Endothelial cell (in vitro differentiated cells): ENCODE measurements at regions not wholly inside any gene's neighbourhood (a gene's known extent, or its start where the extent isn't known, plus 50 kb on each side); places are given as distances from the start of the nearest gene placed in this dataset.

ENCODE experiments used
- DNase-seq: peaks from one replicate; pipeline ENCODE4 v3.0.0; 2021; ENCODE audit warnings: low spot score
- H3K27ac Mint-ChIP-seq: one replicate; pipeline ENCODE4 v1.8.0; 2021; ENCODE audit warnings: mixed read lengths, inconsistent platforms; ENCODE audit not compliant: unreplicated experiment
- H3K27me3 Mint-ChIP-seq: one replicate; pipeline ENCODE4 v1.8.0; 2021; ENCODE audit warnings: mild to moderate bottlenecking, moderate library complexity, mixed read lengths, inconsistent platforms; ENCODE audit not compliant: unreplicated experiment
- H3K36me3 Mint-ChIP-seq: one replicate; pipeline ENCODE4 v1.8.0; 2021; ENCODE audit warnings: mild to moderate bottlenecking, low read depth, mixed read lengths, inconsistent platforms; ENCODE audit not compliant: unreplicated experiment
- H3K4me1 Mint-ChIP-seq: one replicate; pipeline ENCODE4 v1.8.0; 2021; ENCODE audit warnings: mild to moderate bottlenecking, mixed read lengths, inconsistent platforms; ENCODE audit not compliant: unreplicated experiment
- H3K4me3 Mint-ChIP-seq: one replicate; pipeline ENCODE4 v1.8.0; 2021; ENCODE audit warnings: mild to moderate bottlenecking, mixed read lengths, inconsistent platforms; ENCODE audit not compliant: unreplicated experiment
- H3K9me3 Mint-ChIP-seq: one replicate; pipeline ENCODE4 v1.8.0; 2021; ENCODE audit warnings: mixed read lengths, inconsistent platforms; ENCODE audit not compliant: unreplicated experiment
- CTCF ChIP-seq: fragments of 200-600 bp; sonication (generic); IDR thresholded peaks from one replicate; pipeline ENCODE4 v1.5.0; 2021; ENCODE audit warnings: antibody characterized with exemption; ENCODE audit not compliant: unreplicated experiment

- no peaks in the 10 kb centered on the region for H3K9me3 Mint-ChIP-seq
- no peaks in the 10 kb centered on the region for H3K27me3 Mint-ChIP-seq
- no peak overlapping the region for H3K4me3 Mint-ChIP-seq
- no peak for DNase-seq
- H3K36me3 Mint-ChIP-seq, result no peaks in the 10 kb centered on the region
- no peak for TF ChIP-seq CTCF
- H3K27ac Mint-ChIP-seq, result no peak overlapping the region
- H3K4me1 Mint-ChIP-seq, result peaks cover 43% of the 10 kb centered on the region
These were observed 81.4 kb upstream of the HEY2 start for GRCh38 chr6:125668071-125668470.

GRCh38 chr6:125670568-125670967, 78.9 kb upstream of the HEY2 start:
- peak; percentile 31 for DNase-seq
- Mint-ChIP-seq H3K27me3 (no peaks in the 10 kb centered on the region), H3K4me1 (peaks cover 30% of the 10 kb centered on the region), H3K36me3 (no peaks in the 10 kb centered on the region), H3K27ac (peak overlapping the region; percentile 96), H3K4me3 (peak overlapping the region; percentile 77), H3K9me3 (no peaks in the 10 kb centered on the region)
- no peak for TF ChIP-seq CTCF

GRCh38 chr6:125671323-125671722, 78.1 kb upstream of the HEY2 start:
- no peaks in the 10 kb centered on the region for H3K9me3 Mint-ChIP-seq
- no peaks in the 10 kb centered on the region for H3K36me3 Mint-ChIP-seq
- H3K27me3 Mint-ChIP-seq, result no peaks in the 10 kb centered on the region
- H3K4me1 Mint-ChIP-seq, result peaks cover 30% of the 10 kb centered on the region
- no peak overlapping the region for H3K4me3 Mint-ChIP-seq
- DNase-seq, result no peak
- no peak for TF ChIP-seq CTCF
- H3K27ac Mint-ChIP-seq, result no peak overlapping the region

- Mint-ChIP-seq H3K27ac (no peak overlapping the region), H3K27me3 (no peaks in the 10 kb centered on the region), H3K36me3 (no peaks in the 10 kb centered on the region), H3K9me3 (no peaks in the 10 kb centered on the region), H3K4me3 (no peak overlapping the region), H3K4me1 (peaks cover 18% of the 10 kb centered on the region)
- DNase-seq, result no peak
- no peak for TF ChIP-seq CTCF
These were observed 75.2 kb upstream of the HEY2 start for GRCh38 chr6:125674230-125674629.

GRCh38 chr6:125678601-125679000, 70.8 kb upstream of the HEY2 start:
- no peaks in the 10 kb centered on the region for H3K9me3 Mint-ChIP-seq
- H3K4me1 Mint-ChIP-seq, result peaks cover 22% of the 10 kb centered on the region
- H3K36me3 Mint-ChIP-seq, result no peaks in the 10 kb centered on the region
- DNase-seq, result no peak
- H3K4me3 Mint-ChIP-seq, result no peak overlapping the region
- no peak overlapping the region for H3K27ac Mint-ChIP-seq
- no peak for TF ChIP-seq CTCF
- H3K27me3 Mint-ChIP-seq, result peaks cover 1% of the 10 kb centered on the region
